ENCODE measurements at regions not wholly inside any gene's neighbourhood (a gene's known extent, or its start where the extent isn't known, plus 50 kb on each side); places are given as distances from the start of the nearest gene placed in this dataset.
A peak's percentile ranks its signal among the peaks of the same experiment; 100 is the strongest.

GRCh38 chr5:68727931-68728330, 365.9 kb upstream of the SLC30A5 start:
- no peak for FAIRE-seq

DNA sequence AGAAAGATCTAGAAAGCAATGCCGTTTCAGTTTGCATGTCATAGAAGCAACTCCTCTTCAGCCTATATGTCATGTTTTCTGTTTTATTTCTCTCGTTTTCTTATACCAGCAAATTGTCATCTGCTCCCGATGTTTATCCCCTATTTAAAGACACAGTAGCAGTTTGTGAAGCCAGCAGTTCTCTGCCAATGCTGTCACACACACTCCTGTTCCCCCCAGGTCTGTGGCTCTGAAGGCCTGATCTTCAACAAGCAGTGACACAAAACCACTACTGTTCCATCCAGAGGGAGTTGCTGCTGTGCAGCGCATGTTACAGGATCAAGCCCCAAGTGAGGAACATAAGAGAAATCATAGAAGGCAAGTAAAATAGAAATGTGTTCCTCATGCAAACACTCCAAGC, 364.1 kb upstream of the SLC30A5 start:
- FAIRE-seq = no peak

DNA sequence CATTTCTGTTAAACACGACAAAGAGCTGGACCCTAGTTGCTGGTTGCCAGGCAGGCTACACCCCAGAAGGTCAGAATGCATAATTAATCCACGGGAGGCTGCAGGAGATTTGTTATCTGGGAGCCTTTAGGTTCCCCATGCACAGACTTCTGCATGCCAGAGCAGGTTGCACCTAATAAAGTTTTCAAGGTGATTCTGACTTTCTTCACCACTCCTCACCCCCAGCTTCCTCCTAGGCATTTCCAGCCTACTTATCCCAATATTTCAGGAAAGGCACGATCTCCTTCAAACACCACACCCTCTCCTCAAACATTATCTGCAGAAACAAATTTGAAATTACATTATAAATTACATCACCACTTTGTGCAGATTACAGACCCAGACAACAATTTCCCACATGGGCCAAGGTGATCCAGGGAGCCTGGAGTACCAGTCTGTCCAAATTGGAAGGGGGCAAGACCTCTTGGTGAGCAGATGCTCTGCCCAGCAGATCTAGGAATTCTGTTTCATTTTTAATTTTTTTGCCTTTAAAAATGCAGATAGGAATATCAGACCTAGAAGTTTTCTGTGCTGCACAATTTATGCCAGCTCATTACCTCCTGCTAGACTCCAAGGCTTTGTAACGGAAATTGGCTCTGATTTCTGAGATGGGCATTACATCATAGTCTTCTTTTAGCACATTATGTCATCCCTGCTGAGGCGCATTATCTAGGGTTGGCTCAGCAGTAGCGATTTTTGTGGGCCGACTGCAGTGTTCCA, 363.4 kb upstream of the SLC30A5 start:
- FAIRE-seq = peak; percentile 100

DNA sequence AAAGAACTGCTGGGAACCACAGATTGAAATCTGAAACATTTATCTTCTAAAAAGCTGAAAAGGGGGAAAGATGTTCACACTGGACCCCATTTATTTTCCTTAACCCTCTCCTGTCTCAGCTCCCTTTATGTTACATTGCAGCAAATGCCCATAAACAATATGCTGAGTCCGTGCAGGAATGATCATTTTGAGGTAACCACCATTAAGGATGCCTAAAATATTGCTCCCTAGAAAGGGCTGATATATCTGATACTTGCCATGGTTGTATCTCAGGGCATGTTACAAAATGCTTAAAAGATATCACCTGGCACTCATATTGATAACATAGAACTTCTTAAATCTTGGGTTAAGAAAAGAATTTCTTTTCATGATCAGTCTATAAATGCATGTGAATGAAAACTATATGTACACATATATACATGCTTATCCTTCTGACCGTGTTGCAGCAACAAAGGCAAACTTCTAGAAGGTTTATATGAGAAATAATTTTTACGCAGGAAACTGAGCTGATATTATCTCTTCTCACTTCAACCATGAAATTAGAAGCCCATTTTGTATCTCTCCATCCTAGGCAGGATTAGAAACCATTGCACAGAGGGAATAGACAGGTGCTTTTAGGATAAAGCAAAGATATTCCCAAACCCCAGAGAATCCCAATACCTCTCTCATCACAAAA, 362.7 kb upstream of the SLC30A5 start:
- FAIRE-seq = peak; percentile 36

DNA sequence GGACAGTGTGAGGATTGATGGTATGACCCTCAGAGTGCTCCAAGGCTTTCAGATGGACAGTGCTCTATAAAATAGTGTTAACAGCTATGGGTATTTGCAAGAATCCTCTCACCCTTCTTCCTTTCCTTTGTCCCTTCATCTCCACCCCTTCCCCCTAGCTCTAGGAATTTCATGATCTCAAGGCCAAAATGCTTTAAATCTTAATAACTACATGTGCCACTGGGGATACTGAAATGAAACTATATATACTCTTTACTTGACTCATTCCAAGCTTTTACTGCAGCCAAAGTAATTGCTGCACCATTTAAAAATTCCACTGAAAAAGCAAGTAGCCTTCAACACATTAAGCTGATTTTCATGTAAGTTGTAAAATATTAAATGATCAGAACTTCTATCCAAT, 361.6 kb upstream of the SLC30A5 start:
- FAIRE-seq = no peak

- no peak for FAIRE-seq
Measured at GRCh38 chr5:68734781-68735180, 359.0 kb upstream of the SLC30A5 start.

GRCh38 chr5:68738236-68738635, 355.6 kb upstream of the SLC30A5 start:
- no peak for FAIRE-seq

- no peak for FAIRE-seq
Measured at GRCh38 chr5:68738841-68739240, 355.0 kb upstream of the SLC30A5 start.

GRCh38 chr5:68739752-68740151, 354.1 kb upstream of the SLC30A5 start:
- FAIRE-seq = no peak

GRCh38 chr5:68740226-68740910, 353.4 kb upstream of the SLC30A5 start:
- peak; percentile 75 for FAIRE-seq

DNA sequence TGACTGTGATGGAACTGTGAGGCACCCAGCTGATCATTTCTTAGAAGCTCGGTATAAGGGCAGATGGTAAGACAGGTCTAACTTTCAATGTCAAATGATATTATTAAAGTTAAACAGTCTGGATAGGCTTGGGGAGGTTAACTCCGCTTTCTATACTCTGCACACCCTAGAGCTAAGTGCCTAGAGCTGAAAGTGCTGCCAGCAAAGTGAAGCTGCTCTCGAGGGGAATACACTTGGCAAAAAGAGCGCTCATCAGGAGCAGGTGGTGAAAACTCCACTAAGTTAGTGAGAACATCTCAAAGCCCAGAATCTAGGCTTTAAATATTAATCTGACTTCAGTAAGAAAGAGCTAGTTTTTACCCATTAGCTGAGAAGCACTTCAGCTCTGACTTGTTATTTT, 349.6 kb upstream of the SLC30A5 start:
- FAIRE-seq = no peak

GRCh38 chr5:68745448-68745847, 348.4 kb upstream of the SLC30A5 start:
- FAIRE-seq = no peak

DNA sequence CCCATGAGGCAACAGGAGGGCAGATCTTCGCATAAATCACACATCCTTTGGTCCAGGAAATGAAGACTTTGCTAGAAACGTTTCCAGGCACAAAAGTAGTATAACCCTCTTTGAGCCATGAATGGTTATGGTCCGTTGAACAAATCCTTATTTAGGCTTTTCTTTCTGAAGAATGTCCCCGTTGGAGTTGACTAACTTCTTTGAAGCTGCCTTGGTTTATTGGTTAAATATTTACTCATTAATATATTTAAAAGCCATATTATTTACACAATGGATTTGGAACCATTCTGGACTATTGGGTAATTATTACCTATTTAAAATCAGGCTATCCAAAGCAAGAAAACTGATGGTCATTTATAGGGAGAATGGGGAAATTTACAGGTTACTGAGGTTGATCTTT, 347.6 kb upstream of the SLC30A5 start:
- no peak for FAIRE-seq

- FAIRE-seq = no peak
Measured at GRCh38 chr5:68746643-68747420, 347.0 kb upstream of the SLC30A5 start.

GRCh38 chr5:68747521-68747920, 346.3 kb upstream of the SLC30A5 start:
- no peak for FAIRE-seq

DNA sequence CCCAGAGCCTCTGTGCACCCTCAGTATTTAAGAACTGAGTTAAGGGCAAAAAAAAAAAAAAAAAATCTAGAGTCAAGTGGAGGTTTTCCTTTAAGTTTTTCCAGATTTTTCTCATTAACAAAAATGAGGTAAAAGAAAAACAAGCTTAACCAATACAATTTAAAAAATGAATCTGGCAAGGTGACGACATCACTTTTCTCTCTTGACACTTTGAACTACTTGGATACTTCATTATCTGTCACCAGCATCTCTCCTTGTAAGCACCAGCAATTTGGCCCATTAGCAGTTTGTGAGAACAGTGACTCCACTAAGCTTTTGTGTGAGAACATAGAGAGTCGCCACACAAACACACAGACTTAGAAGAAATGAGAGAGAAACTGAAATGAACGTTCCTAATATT, 345.7 kb upstream of the SLC30A5 start:
- FAIRE-seq = no peak

DNA sequence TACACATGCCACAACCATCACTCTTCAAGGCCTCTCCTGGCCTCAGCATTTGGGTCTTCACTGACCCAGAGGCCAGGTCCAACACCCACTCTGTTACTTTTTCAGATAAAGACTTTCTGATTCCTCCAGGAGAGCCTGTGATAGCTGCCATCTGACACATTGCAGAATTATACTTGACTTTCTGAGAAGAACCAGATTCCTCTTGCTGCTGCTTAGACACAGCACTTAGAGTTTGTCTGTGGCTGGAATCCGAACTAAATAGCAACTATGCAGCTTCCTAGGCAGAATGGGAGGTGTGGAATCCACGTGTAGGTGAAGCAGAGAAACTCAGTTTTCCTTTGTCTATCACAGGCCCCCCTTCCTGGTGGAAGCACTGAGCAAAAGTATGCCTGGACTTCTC, 344.7 kb upstream of the SLC30A5 start:
- FAIRE-seq = no peak

DNA sequence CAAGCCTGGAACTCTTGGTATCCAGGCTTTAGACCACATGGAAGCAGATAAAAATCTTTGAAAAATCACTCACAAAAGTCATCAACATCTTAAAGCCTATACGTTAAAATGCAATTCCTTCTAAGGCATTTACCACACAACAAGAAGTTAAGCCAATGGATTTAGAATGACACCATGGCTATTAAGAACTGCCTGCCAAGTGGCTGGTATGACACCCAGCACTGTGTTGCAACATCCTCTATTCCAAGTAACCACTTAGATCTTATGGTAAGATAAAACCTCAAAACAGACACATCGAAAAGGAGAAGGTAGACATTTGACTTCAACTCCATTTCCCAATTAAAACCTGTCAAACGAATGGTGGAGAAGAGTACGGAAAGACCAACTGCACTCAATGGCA, 344.2 kb upstream of the SLC30A5 start:
- no peak for FAIRE-seq

DNA sequence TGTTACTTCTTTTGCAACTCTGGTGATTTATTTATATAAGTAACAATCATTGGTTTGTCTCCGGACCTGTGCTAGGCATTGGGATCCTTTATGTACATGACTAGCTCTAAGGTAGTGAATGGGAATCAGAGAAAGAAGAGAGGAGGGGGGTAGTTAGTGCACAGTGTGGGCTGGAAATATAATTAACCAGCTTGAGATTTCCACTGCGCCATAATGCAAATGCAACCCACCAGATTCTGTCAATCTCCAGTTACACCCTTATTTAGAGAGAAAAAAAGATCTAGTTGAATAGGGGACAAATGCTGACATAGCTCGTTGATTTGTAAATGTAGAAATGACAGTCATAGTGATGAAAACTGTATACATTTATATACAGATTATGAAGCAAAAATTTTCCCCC, 342.2 kb upstream of the SLC30A5 start:
- FAIRE-seq = no peak

- FAIRE-seq = no peak
Measured at GRCh38 chr5:68754536-68754935, 339.3 kb upstream of the SLC30A5 start.

GRCh38 chr5:68755293-68755692, 338.5 kb upstream of the SLC30A5 start:
- FAIRE-seq = no peak

DNA sequence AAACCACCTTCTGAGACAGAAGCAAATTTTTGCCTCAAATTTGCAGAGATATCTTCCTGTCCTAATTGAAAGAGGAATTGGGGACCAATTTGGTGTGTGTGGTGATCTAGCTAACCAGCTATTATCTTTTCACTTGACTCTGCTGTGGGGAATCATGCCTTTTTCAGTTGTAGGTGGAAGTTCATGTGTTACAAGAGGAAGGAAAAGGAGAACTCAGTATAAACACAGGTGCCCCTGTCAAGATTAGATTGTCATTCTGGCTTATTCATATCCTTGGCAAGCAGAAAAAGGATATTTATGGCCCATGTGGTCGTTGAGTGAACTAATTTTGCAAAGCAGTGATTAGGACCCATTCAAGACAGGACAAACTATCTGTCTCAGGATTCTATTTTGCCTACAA, 336.8 kb upstream of the SLC30A5 start:
- no peak for FAIRE-seq

- no peak for FAIRE-seq
Measured at GRCh38 chr5:68757626-68758212, 336.1 kb upstream of the SLC30A5 start.
